Left hindlimb (tissue), 1 donor: ENCODE measurements at regions not wholly inside any gene's neighbourhood (a gene's known extent, or its start where the extent isn't known, plus 50 kb on each side); places are given as distances from the start of the nearest gene placed in this dataset.
"Not testable (repeated sequence)": the region's sequence is repeated elsewhere in the genome, so short reads cannot be mapped to it uniquely, and the experiment has no call there.

Source experiments
- DNase-seq: peaks from one replicate; pipeline ENCODE4 v3.0.0-alpha.2; 2018

DNA sequence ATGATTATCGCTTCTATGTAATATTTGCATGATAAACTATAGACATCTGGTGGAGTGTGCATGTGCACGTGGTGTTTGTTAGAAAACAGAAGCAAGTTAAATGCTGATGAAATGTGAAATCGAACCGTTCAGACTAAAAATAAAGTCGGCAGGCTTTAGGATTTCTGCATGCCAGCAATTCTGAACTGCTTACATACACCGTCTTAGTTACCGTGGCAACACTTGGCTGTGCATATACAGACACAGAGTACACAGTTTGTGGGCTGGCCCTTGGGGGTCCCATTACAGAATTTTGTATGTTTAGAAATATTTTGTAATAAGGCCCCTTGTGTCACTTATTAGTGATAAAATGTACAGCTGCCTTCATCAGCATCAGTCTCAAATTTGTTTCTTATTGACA lies 605.5 kb downstream of the RBFOX1 start:
- peak; percentile 62 for DNase-seq

DNA sequence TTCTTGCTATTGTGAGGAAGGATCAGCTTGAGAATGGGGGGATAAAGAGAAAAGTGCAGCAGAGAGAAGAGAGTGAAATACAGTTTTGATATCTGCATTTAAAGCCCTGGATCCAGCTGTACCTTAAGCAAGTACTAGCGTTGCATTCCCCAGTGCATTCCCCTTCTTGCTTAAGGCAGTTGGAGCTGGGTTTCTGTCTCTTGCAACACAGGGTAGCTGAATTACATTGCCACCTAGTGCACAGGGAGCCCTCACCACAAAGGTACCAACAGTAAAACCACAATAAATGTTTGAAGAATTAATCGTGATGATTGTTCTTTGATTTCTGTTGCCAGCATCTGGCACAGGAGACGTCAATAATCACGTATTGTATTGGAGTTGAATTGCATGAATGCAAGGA lies 588.7 kb downstream of the RBFOX1 start:
- no peak for DNase-seq

DNA sequence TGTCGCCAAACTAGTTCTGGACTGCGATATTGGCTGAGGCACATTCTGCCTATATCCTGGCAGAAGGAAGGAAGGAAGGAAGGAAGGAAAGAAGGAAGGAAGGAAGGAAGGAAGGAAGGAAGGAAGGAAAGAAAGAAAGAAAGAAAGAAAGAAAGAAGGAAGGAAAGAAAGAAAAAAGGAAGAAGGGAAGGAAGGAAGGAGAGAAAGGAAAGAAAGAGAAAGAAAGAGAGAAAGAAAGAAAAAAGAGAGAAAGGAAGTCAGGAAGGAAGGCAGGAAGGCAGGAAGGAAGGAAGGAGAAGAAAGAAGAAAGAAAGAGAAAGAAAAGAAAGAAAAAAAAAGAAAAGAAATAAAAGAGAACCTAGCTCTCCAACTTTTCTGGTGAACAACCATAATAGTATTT lies 587.1 kb downstream of the RBFOX1 start:
- DNase-seq = no peak

DNA sequence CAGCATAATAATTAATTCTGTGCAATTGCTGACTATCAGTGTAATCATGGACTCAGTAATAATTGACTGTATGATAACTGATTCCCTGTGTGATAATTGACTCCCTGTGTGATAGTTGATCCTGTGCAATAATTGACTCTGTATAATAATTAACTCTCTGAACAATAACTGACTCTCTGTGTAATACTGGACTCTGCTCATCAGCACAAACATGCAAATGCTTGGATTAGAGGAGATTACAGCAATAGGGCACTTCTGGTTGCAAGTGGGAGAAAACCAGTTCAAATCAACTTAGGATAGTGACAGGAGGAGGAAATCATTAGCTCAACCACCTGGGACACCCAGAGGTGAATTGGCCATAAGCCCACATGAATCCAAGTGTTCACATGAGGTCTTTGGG lies 582.1 kb downstream of the RBFOX1 start:
- DNase-seq = no peak

DNA sequence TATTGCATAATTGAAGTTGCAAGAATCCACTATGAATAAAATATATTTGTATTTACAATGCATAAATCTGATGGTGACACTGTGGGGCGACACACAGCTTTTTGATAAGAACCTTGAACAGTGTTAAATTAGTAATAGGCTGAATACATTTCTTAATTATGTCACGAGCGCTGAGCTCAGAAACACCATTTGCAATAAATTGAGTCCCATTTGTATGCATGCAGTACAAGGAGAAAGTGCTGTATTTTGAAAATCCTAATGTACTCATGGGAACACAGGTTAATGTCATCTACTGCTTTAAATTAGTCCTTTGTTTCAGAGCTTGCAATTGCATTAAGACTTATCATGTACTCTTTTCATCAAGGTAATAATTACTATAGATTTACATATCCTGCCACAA lies 579.5 kb downstream of the RBFOX1 start:
- no peak for DNase-seq

DNA sequence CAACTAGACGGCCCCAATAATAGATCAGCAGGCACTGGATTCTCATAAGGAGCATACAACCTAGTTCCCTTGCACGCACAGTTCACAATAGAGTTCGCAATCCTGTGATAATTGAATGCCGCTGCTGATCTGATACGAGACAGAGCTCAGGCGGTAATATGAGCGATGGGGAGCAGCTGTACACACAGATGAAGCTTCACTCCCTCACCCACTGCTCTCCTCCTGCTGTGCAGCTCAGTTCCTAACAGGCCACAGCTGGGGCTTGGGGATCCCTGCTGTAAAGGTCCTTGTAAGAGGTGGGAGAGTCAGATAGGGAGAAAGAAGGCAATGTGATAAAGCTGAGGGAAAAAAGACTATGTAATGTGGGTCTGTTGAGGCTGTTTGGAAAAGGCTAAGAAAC lies 577.5 kb downstream of the RBFOX1 start:
- no peak for DNase-seq

DNA sequence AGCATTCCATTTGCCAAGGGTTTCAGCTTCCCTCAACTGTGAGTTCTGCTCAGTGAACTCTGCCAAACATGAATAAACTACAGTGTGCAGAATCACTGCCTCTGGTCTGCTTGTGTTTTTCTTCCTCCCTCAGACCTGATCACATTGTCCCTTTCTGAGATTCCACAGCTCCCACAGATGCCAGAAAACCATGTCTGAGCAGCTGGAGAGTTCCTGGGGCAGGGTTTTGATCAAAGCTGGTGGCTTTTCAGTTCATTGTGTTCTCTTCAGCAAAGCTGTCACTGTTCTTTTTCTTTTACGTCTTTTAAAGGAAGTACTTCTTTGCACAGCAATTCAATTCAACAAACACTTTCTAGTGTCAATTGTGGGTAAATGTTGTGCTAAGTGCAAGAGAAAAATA lies 555.8 kb downstream of the RBFOX1 start:
- DNase-seq = peak; percentile 27

DNA sequence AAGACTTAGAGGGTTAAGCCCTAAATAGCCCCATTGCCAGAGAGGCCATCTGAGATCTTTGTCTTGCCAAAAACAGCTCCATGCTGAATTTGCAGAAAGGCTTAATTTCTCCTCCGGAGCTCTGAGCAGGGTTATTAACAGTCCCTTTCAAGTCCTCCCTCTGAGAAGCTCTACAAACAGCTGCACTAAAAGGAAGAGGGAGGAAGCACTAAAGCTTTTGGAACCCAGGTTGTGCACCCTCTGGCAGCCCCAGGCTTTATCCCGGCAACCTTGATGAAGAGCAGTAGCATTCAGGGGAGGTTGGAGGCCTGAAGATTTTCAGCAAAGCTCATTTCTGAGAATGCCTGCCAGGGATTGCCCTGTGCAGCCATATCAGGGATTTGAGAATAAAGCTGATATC lies 554.7 kb downstream of the RBFOX1 start:
- DNase-seq = no peak

DNA sequence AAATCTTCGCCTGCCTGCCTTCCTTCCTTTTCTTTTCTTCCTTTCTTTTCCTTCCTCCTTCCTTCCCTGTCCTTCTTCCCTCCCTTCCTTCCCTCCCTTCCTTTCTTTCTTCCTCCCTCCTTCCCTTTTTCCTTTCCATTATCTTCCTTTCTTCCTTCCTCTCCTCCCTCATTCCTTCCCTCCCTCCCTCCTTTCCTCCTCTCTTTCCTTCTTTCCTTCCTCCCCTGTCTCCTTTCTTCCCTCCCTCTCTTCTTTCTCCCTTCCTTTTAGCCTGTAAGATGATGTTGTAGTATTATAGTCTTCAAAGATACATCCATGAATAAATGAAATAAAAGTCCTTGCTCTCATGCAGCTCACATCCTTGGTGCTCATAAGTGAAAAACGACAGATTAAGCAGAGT lies 539.3 kb downstream of the RBFOX1 start:
- DNase-seq = no peak

DNA sequence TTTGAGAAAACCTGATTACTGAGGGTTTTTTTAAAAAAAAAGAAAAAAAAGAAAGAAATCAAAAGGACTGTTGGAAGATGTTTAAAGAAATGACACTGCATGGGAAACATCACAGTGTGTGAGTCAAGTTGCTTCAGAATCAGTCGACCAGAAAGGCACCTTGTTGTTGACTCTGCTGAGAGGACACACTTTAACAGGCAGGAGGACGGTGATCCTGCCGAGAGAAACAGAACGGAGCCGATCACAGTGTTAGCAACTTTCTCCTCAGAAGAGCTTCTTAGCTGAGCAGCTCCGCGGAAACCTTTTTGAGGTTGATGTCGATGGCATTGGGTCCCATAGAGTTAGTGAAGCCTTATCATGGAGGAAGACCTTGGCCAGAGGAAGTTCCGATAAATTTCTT lies 538.7 kb downstream of the RBFOX1 start:
- DNase-seq = no peak

DNA sequence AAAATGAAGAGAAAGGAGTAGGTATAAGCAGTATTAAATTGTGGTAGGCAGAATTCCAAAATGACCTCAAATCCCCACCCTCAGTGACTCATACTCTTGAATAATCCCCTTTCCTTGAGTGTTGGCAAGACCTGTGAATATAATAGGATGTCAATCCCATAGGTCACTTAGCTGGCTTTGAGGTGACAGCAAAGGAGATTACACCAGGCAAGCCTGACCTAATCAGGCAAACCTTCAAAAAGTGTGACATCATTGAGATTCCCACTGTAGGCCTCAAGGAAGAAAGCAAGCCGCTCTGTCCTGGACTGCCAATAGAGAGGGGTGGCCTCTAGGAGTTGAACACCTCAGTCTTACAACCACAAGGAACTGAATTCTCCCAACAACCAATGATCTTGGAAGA lies 535.2 kb downstream of the RBFOX1 start:
- no peak for DNase-seq

DNA sequence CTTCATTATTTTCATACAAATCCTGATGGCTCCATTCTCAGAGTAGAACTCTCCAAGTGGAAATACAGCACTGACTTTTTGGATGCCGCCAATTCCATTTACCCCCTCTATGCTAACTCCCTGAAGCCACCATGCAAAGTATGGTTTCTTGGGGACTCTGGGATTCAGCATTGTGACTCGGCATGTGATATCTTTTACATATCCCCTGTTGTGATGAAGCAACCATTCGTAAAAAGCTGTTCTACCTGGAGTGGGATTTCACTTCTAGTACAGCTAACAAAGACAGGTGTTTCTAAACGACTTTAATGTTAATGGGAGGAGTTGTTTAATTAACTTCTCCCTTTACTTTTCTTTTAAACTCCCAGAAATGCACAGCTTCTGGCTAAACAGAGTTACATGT lies 533.5 kb downstream of the RBFOX1 start:
- DNase-seq = no peak

DNA sequence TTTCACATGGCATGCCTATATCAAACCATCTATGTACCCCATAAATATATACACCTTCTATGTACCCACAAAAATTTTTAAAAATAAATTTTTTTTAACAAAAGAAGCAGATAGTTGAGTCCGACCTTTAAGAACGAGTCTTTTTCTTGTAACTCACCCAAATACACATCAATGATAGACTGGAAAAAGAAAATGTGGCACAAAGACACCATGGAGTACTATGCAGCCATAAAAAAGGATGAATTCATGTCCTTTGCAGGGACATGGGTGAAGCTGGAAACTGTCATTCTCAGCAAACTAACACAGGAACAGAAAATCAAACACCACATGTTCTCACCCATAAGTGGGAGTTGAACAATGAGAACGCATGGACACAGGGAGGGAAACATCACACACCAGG lies 532.7 kb downstream of the RBFOX1 start:
- DNase-seq = not testable (repeated sequence)

DNA sequence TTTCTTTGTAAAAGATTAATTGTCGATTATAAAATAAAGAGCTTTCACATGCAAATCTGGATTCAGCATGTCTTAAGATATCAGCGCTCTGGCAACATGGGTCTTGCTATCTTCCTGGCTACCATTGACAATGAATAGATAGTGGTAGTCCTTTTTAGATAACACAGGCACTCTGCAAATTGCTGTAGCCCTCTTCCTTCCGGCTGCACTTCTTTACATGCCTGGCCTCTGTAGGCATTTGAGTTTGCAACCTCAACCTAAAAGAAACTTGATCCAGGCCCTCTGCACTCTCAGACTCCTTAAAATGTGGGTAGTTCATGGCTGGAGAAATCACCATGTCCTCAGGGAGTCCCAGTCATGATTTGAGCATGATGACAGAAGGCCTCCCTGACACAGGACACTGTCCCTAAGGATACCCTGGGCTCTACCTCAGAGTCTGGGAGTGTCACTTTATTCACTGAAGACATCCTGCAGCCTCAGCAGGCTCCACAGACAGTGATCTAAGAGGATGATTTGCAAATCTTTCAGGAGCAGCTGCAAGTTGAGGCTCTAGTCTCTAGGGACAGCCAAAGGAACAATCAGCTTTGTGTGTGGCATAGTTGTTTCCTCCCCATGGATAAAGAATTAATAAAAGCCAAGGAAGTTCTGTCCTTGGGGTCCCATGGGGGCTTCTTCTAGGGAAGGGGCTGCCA lies 529.4 kb downstream of the RBFOX1 start:
- DNase-seq = no peak

DNA sequence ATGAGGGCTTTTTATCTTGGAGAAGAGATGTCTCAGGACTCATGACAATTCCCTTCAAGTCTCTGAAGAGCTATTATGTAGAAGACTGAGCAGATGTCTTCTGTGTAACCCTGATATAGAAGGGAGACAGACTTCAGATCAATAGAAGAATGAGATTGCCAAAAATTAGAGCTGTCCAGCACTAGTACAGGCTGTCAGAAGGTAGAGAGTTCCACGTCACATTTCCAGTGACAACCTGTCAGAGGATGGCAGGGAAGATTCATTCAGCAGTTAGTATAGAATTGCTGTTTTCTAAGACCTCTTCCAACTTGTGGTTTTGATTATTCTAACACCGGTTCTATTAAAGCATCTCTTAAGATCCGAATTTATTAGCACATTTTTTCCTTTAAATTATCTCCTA lies 520.6 kb downstream of the RBFOX1 start:
- DNase-seq = no peak

DNA sequence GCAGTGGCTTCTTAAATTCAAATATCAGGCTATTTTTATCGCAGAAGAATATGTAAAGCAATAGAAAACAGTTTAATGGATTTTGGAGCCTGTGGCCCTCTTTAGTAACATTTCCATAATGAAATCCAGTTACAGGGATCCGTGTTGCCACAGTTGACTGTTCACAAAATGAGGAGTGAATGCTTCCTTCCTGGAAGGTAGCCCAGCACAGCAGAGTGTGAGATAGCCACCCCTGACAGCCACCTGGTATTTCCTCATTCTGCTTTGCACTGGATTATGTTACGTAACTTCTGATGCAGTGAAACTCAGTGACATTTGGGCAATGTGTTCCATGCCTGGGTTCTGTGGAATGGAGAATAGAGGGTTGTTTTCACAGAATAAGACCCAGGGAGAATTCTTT lies 517.2 kb downstream of the RBFOX1 start:
- DNase-seq = no peak

DNA sequence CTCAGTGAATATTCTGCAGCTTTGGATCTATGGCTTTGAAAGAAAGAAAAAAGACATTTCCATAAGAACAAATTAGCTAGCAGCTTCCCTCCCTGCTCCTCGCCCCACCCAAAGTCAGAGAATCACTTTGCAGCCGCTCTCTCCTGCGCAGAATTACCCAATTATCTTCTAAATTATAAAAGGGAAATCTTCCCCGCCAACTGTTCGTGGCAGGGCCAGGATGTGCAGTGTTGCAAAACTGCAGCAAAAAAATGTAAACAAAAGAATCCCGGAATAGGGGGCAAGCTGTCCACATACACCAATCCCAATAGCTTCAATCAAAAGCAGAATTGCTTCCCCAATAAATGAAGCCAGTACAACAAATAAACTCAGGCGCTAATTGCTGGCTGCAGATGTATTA lies 510.6 kb downstream of the RBFOX1 start:
- DNase-seq = no peak

DNA sequence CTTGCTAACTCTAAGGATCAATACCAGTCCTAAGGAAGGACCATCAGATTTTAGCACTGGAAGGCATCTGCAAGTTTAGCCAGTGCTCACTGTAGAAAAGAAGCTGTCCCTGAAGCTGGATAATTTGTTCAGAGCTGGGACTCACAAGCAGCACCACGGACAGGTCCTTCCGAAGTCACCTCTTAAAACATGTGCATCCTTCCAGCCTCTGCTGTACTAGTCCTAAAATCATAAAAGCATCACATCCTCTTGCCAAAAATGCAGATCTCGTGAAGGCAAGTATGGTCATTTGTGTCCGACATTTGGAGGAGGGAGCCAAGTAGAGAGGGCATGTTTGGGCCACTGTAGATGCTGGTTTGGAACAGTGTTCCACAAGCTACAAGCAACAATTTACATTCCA lies 506.9 kb downstream of the RBFOX1 start:
- DNase-seq = peak; percentile 26

DNA sequence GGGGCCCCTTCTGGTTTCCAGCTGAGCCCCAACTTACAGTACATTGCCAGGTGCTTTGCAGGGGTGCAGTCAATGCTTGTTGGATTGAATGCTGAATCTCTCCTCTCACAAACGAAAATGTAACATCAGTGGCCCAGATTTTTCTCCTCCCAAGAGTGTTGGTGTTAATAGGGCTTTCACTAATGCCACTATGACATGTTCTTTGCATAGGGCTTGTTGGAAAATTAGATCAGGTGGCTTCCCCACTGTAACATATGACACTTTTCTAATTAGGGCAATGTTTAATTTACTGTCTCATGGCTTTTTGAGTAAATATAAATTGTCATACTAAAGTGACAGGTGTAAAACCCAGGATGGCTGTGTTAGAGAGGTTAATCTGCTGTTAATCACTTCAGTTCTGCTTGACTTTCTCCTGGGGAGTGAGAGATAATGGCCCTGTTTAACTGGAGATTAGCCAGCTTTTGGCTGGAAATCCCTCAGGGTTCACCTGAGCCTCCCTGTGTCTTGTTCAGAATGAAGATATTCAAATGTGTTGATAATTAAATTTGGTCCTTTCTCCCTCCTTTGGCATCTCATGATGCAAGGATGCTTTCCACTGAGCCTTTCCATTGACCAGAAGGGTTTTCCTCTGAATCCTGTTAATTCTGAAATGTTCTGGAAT lies 502.3 kb downstream of the RBFOX1 start:
- DNase-seq = no peak

DNA sequence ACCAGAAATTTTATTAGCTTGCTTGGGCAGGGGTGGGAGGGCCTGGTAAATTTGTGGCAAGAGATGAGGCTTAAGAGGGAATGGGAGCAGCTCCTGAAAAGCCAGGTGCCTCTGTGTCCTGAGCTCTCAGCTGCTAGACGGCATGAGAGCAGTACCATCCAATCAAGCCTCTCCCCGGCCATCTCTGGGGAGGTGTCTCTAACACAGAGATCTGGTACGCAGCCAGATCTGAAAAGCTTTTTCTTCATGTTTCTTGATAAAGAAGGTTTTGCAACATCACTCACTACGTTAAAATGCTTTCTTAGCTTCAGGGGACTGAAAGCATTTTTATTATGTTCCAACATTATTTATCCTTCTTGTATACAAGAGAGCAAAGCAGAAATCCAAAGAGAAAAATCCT lies 488.2 kb downstream of the RBFOX1 start:
- DNase-seq = no peak

DNA sequence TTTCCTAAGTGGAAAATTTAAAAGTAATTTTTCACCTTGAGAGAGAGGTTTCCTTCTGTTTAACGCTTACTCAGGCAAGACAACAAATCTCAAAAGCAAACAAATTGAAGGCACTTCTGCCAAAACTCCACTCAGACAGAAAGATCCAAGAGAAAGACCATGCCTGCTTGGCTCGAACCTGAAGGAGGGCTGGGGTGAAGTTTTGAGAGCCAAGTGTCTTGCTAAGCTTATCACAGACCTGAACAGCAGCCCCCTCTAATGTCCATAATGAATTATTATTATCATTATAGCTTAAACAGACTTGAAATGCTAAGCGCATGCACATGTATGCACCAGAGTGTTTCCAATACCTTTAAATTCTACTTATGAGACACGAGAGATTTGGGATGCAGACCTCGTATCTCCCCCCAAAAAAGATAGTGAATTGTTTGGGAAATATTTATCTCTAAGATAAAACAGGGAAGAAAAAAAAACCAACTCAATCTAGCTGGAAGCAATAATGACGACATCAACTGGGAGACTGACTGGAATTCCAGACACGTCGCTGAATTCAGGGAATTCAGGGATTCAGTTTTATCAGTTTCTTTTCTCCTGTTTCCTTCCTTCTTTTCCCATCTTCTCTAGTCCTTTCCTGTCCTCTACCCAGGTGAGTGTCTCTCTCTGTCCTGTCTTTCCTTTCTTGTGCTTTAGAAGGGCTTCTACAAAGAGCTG lies 473.2 kb downstream of the RBFOX1 start:
- no peak for DNase-seq

DNA sequence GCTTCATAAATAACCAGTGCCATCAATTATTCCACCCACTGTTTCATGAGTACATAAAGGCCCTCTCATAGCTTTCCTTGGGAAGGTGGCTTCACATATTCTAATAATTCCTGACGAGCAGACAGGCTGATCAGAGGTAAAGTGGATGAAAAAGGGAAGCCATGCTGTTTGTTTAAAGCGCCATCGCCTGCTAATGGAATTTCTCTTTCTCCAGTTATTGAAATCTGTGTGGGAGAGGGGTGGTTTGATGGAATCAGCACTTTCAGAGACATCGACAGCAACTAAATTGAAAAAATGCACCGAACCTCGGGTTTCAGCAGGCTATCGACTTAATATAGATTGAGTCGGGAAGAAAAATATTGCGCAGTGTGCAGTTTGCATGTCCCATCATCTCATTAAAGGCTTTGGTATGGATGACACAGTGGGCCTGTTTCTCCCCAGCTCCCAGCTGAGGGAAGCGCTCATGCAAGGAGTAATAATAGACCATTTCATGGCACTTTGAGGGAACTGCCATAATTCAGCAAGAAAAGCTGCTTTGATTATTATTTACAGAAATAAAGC lies 472.1 kb downstream of the RBFOX1 start:
- DNase-seq = no peak

DNA sequence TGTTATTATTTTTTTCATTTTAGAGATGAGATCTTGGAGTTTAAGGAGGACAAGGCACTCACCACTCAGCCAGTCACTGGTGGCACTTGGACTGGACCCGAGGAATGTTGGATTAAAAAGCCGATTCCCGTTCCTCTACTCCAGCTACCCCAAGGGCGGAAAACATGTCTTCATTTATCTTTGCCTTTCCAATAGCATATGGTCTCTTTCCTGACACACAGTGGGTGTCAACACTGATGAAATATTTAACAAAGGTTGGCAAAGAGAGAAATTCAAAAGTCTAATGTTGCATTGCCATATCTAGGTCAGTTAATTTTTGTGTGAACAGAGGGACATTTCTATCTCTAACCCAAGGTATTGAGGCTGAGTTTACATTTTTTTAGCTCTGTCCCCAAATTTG lies 459.7 kb downstream of the RBFOX1 start:
- DNase-seq = no peak

DNA sequence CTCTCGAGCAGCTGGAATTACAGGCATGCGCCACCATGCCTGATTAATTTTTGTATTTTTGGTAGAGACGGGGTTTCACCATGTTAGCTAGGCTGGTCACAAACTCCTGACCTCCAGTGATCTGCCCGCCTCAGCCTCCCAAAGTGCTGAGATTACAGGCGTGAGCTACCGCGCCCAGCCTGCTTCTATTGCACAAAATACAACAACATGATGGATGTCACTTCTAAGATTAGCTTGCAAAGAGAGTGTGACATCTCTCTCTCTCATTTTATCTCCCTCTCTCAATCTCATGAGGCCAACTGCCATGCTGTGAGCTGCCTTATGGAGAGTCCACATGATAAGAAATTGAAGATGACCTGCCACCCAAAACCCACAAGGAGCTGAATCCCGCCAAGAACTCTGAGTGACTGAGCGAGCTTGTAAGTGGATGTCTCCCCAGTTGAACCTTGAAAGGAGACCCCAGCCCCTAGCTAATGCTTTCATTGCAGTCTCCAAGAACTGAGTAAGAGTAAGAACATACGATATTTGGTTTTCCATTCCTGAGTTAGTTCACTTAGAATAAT lies 458.5 kb downstream of the RBFOX1 start:
- DNase-seq = no peak
